MCF 10A (cell line): ENCODE measurements at regions not wholly inside any gene's neighbourhood (a gene's known extent, or its start where the extent isn't known, plus 50 kb on each side); places are given as distances from the start of the nearest gene placed in this dataset.
"Not testable (repeated sequence)": the region's sequence is repeated elsewhere in the genome, so short reads cannot be mapped to it uniquely, and the experiment has no call there.

Experiments used
- BruUV-seq: library from RNA; stranded (reverse); fragments of 400-500 nt; replicated peaks from 2 replicates; lab custom pipeline; 2021; lab: Mats Ljungman, UMichigan
- CTCF ChIA-PET: fragments of 300-600 bp; sonication (Branson Sonifier 250); formaldehyde crosslinking; extraction: SDS; loops from one replicate; lab custom pipeline; 2021; ENCODE audit warnings: antibody characterized with exemption, inconsistent platforms; lab: Yijun Ruan, JAX
- POLR2A ChIA-PET: fragments of 300-600, 350-650 bp; sonication (Branson Sonifier 250); formaldehyde crosslinking; extraction: SDS; loops from one replicate; lab custom pipeline; 2020; ENCODE audit warnings: antibody characterized with exemption, inconsistent platforms; lab: Yijun Ruan, JAX
- DNase-seq: peaks from one replicate; pipeline ENCODE4 v3.0.0-alpha.2; 2018; ENCODE audit not compliant: unreplicated experiment
- H3K27ac Mint-ChIP-seq: one replicate; pipeline ENCODE4 v1.8.0; 2022; ENCODE audit warnings: mild to moderate bottlenecking, low read depth, mixed read lengths; ENCODE audit not compliant: unreplicated experiment
- H3K27me3 Mint-ChIP-seq: one replicate; pipeline ENCODE4 v1.8.0; 2022; ENCODE audit warnings: mixed read lengths; ENCODE audit not compliant: insufficient read depth, unreplicated experiment
- H3K36me3 Mint-ChIP-seq: one replicate; pipeline ENCODE4 v1.8.0; 2022; ENCODE audit warnings: mild to moderate bottlenecking, moderate library complexity, mixed read lengths; ENCODE audit not compliant: insufficient read depth, unreplicated experiment
- H3K4me1 Mint-ChIP-seq: one replicate; pipeline ENCODE4 v1.8.0; 2022; ENCODE audit warnings: mixed read lengths; ENCODE audit not compliant: insufficient read depth, unreplicated experiment
- H3K4me3 Mint-ChIP-seq: one replicate; pipeline ENCODE4 v1.8.0; 2022; ENCODE audit warnings: mild to moderate bottlenecking, moderate library complexity, mixed read lengths; ENCODE audit not compliant: unreplicated experiment
- H3K9me3 Mint-ChIP-seq: one replicate; pipeline ENCODE4 v1.8.0; 2022; ENCODE audit warnings: mixed read lengths; ENCODE audit not compliant: unreplicated experiment
- intact Hi-C: fragments of 100-400 bp; cut with micrococcal nuclease; formaldehyde crosslinking; loops from 2 replicates; pipeline ENCODE4 v1.14.1; 2022

DNA sequence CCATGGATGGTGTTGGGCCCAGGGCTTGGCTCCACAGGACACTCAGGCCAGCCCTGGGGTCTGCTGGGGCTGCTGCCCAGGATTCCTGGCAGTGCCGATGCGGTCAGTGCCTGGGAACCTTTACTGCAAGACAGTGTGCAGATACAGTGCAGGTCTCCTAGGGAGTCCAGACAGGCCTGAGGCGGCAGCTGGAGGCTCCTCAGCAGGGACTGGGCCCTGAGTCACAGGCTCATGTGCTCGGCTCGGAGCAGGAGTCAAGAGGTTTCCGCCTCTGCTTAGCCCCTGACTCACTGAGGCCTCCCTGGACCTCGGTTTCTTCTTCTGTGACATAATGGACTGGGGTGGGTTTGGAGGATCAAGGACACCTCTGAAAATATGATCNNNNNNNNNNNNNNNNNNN, 3941.6 kb upstream of the TPTE start:
- H3K4me1 Mint-ChIP-seq, BruUV-seq, intact Hi-C loops, CTCF ChIA-PET, H3K9me3 Mint-ChIP-seq, H3K27me3 Mint-ChIP-seq, H3K4me3 Mint-ChIP-seq, H3K36me3 Mint-ChIP-seq, DNase-seq, H3K27ac Mint-ChIP-seq, POLR2A ChIA-PET: not testable (repeated sequence)
